ENCODE measurements at regions not wholly inside any gene's neighbourhood (a gene's known extent, or its start where the extent isn't known, plus 50 kb on each side); places are given as distances from the start of the nearest gene placed in this dataset.
A peak's percentile ranks its signal among the peaks of the same experiment; 100 is the strongest.

DNA sequence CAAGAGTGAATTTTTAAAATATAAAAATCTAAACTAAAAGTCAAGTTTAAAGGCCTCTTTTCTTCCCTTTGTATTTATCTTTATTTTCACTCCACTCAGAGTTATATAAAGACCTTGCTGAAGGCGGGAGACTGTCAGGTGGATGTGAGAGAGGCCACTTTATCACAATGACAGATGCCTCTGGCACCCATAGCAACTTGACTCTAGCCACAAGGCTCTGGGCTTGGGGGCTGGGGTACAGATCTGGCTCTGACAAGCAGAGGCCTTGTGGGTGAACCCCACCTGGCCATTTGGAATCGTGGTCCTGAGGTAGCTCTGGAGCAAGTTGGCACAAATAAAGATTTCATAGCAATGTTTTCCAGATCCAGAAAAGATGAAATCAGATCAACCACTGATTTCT lies 417.2 kb downstream of the RFPL4B start:
- no peaks in the 10 kb centered on the region for H3K4me1 ChIP-seq (ENCODE audit: insufficient read depth, low read length)
- H3K27ac Mint-ChIP-seq (ENCODE audit: unreplicated experiment), result no peak overlapping the region
- no peaks in the 10 kb centered on the region for H3K27me3 Mint-ChIP-seq (ENCODE audit: low read depth, unreplicated experiment)
- H3K36me3 Mint-ChIP-seq (ENCODE audit: low read depth, unreplicated experiment), result peaks cover 2% of the 10 kb centered on the region
- no peaks in the 10 kb centered on the region for H4K20me1 ChIP-seq (ENCODE audit: insufficient read depth, low read length)
- H3K4me2 ChIP-seq (ENCODE audit: low read length), result no peak overlapping the region
- H3K4me1 Mint-ChIP-seq (ENCODE audit: low read depth, unreplicated experiment), result no peaks in the 10 kb centered on the region
- no peak for FAIRE-seq
- DNase-seq (ENCODE audit: low read depth), result no peak
- H3K9ac ChIP-seq (ENCODE audit: low read length), result no peak overlapping the region
- peaks cover 7% of the 10 kb centered on the region for H3K9me3 Mint-ChIP-seq (ENCODE audit: unreplicated experiment)
- H2AFZ ChIP-seq (ENCODE audit: low read depth, low read length), result no peak overlapping the region
- H3K4me3 Mint-ChIP-seq (ENCODE audit: unreplicated experiment), result no peak overlapping the region
- no peaks in the 10 kb centered on the region for H3K79me2 ChIP-seq (ENCODE audit: insufficient read depth, low read length)
- H3K4me3 ChIP-seq (ENCODE audit: insufficient read depth, low read depth, low read length), result no peak overlapping the region
- H3K36me3 ChIP-seq (ENCODE audit: insufficient read depth, low read length), result no peaks in the 10 kb centered on the region
- TF ChIP-seq, protein P1, sequence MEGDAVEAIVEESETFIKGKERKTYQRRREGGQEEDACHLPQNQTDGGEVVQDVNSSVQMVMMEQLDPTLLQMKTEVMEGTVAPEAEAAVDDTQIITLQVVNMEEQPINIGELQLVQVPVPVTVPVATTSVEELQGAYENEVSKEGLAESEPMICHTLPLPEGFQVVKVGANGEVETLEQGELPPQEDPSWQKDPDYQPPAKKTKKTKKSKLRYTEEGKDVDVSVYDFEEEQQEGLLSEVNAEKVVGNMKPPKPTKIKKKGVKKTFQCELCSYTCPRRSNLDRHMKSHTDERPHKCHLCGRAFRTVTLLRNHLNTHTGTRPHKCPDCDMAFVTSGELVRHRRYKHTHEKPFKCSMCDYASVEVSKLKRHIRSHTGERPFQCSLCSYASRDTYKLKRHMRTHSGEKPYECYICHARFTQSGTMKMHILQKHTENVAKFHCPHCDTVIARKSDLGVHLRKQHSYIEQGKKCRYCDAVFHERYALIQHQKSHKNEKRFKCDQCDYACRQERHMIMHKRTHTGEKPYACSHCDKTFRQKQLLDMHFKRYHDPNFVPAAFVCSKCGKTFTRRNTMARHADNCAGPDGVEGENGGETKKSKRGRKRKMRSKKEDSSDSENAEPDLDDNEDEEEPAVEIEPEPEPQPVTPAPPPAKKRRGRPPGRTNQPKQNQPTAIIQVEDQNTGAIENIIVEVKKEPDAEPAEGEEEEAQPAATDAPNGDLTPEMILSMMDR (IDR thresholded peaks at IDR 0.05; ENCODE audit: insufficient read depth, low read depth, low read length), result no peak
- no peak for TF ChIP-seq EZH2 (IDR thresholded peaks at IDR 0.05; ENCODE audit: insufficient read depth, low read length)
- H3K27me3 ChIP-seq (ENCODE audit: insufficient read depth, low read length), result no peaks in the 10 kb centered on the region
- no peaks in the 10 kb centered on the region for H3K9me3 ChIP-seq (ENCODE audit: insufficient read depth, low read depth, low read length)
- no peak overlapping the region for H3K27ac ChIP-seq (ENCODE audit: low read depth, low read length)

DNA sequence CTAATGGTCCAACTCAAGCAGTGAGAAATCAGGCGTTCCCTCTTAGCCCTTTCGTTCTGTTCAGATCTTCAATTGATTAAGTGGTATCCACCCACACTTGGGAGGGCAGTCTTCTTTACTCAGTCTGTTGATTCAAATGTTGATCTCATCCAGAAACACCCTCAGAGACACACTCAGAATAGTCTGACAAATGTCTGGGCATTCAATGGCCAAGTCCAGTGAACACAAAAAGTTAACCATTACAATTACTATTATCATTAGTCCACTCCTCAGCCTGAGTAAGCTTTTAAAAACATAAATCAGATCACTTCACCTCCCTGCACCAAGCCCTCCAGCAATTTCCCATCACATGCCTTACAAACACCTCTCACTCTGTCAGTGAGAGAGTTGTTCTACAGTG lies 423.2 kb downstream of the RFPL4B start:
- Histone ChIP-seq H3K27me3 (ENCODE audit: insufficient read depth, low read length) (no peaks in the 10 kb centered on the region), H3K9me3 (ENCODE audit: insufficient read depth, low read depth, low read length) (no peaks in the 10 kb centered on the region), H3K9ac (ENCODE audit: low read length) (no peak overlapping the region), H2AFZ (ENCODE audit: low read depth, low read length) (no peak overlapping the region), H3K4me3 (ENCODE audit: insufficient read depth, low read depth, low read length) (no peak overlapping the region), H3K27ac (ENCODE audit: low read depth, low read length) (no peak overlapping the region), H3K4me1 (ENCODE audit: insufficient read depth, low read length) (no peaks in the 10 kb centered on the region), H4K20me1 (ENCODE audit: insufficient read depth, low read length) (no peaks in the 10 kb centered on the region), H3K79me2 (ENCODE audit: insufficient read depth, low read length) (no peaks in the 10 kb centered on the region), H3K4me2 (ENCODE audit: low read length) (no peak overlapping the region), H3K36me3 (ENCODE audit: insufficient read depth, low read length) (no peaks in the 10 kb centered on the region)
- FAIRE-seq, result no peak
- no peak for DNase-seq (ENCODE audit: low read depth)
- Mint-ChIP-seq H3K36me3 (ENCODE audit: low read depth, unreplicated experiment) (no peaks in the 10 kb centered on the region), H3K4me1 (ENCODE audit: low read depth, unreplicated experiment) (no peaks in the 10 kb centered on the region), H3K9me3 (ENCODE audit: unreplicated experiment) (peaks cover 6% of the 10 kb centered on the region), H3K27me3 (ENCODE audit: low read depth, unreplicated experiment) (no peaks in the 10 kb centered on the region), H3K27ac (ENCODE audit: unreplicated experiment) (no peak overlapping the region), H3K4me3 (ENCODE audit: unreplicated experiment) (no peak overlapping the region)
- TF ChIP-seq EZH2 (IDR thresholded peaks at IDR 0.05; ENCODE audit: insufficient read depth, low read length), result no peak
- TF ChIP-seq, protein P1 (IDR thresholded peaks at IDR 0.05; ENCODE audit: insufficient read depth, low read depth, low read length), result no peak

DNA sequence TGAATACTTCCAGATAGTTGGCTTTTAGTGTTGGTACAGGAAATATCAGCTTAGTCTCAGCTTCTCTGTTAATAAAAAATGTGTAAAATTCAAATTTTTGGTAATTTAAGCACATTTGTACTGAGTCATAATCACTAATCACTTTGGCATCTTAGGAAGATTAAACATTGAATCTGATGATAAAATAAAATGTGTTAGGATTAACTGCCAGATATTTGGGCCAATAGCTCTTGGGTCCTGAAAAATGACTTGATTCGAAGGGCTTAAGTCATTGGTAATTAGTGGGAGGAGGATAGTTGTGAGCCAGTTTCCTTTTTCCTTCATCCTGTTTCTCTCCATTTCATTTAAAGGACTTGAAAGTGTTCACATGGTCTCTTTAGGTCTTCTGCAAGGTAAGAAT lies 426.1 kb downstream of the RFPL4B start:
- FAIRE-seq (peak; percentile 62), DNase-seq (ENCODE audit: low read depth) (peak; percentile 76)
- no peak overlapping the region for H3K9ac ChIP-seq (ENCODE audit: low read length)
- H3K36me3 Mint-ChIP-seq (ENCODE audit: low read depth, unreplicated experiment), result no peaks in the 10 kb centered on the region
- no peaks in the 10 kb centered on the region for H3K27me3 Mint-ChIP-seq (ENCODE audit: low read depth, unreplicated experiment)
- no peaks in the 10 kb centered on the region for H3K9me3 ChIP-seq (ENCODE audit: insufficient read depth, low read depth, low read length)
- no peaks in the 10 kb centered on the region for H3K9me3 Mint-ChIP-seq (ENCODE audit: unreplicated experiment)
- no peaks in the 10 kb centered on the region for H3K4me1 Mint-ChIP-seq (ENCODE audit: low read depth, unreplicated experiment)
- no peak overlapping the region for H2AFZ ChIP-seq (ENCODE audit: low read depth, low read length)
- no peak overlapping the region for H3K4me3 ChIP-seq (ENCODE audit: insufficient read depth, low read depth, low read length)
- no peaks in the 10 kb centered on the region for H3K4me1 ChIP-seq (ENCODE audit: insufficient read depth, low read length)
- H3K79me2 ChIP-seq (ENCODE audit: insufficient read depth, low read length), result no peaks in the 10 kb centered on the region
- no peaks in the 10 kb centered on the region for H3K36me3 ChIP-seq (ENCODE audit: insufficient read depth, low read length)
- H3K4me2 ChIP-seq (ENCODE audit: low read length), result no peak overlapping the region
- H3K27ac Mint-ChIP-seq (ENCODE audit: unreplicated experiment), result no peak overlapping the region
- TF ChIP-seq, protein P1 (IDR thresholded peaks at IDR 0.05; ENCODE audit: insufficient read depth, low read depth, low read length), result no peak
- TF ChIP-seq EZH2 (IDR thresholded peaks at IDR 0.05; ENCODE audit: insufficient read depth, low read length), result no peak
- no peak overlapping the region for H3K27ac ChIP-seq (ENCODE audit: low read depth, low read length)
- H4K20me1 ChIP-seq (ENCODE audit: insufficient read depth, low read length), result no peaks in the 10 kb centered on the region
- no peak overlapping the region for H3K4me3 Mint-ChIP-seq (ENCODE audit: unreplicated experiment)
- no peaks in the 10 kb centered on the region for H3K27me3 ChIP-seq (ENCODE audit: insufficient read depth, low read length)
